ENCODE measurements at regions not wholly inside any gene's neighbourhood (a gene's known extent, or its start where the extent isn't known, plus 50 kb on each side); places are given as distances from the start of the nearest gene placed in this dataset.
"Not testable (repeated sequence)": the region's sequence is repeated elsewhere in the genome, so short reads cannot be mapped to it uniquely, and the experiment has no call there.

- TF ChIP-seq EZH2 (optimal IDR thresholded peaks at IDR 0.05; ENCODE audit: low read depth, low read length); CTCF (IDR thresholded peaks at IDR 0.05; ENCODE audit: low read length): not testable (repeated sequence)
These were observed 284.8 kb upstream of the SMIM21 start for GRCh38 chr18:75712124-75712867.
